GM18498 (cell line): ENCODE measurements at regions not wholly inside any gene's neighbourhood (a gene's known extent, or its start where the extent isn't known, plus 50 kb on each side); places are given as distances from the start of the nearest gene placed in this dataset.

ENCODE experiments used
- ATAC-seq: cut with Tn5 transposase; IDR thresholded peaks from one replicate; pipeline ENCODE4 v1.9.1; 2021; ENCODE audit warnings: mild to moderate bottlenecking, moderate library complexity; ENCODE audit not compliant: unreplicated experiment

GRCh38 chr10:118472415-118473304, 122.8 kb downstream of the PRLHR start:
- ATAC-seq: no peak

DNA sequence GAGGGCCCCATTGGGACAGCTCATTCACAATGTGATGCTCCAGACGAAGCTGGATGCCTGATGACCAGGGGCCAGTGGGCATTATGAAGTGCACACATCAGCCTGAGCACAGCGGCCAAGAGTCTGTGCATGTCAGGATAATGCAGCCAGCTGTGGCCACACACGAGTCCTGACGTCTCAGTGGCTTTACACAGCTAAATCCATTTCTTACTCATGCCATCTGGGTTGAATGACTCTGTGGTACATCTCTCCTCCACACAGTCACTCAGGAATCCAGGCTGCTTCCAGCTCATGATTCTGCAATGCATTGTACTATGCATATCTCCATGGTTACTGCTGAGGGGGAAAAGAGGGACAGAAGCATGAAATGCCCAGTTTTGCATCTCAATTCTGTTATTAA, 123.6 kb downstream of the PRLHR start:
- ATAC-seq: no peak

DNA sequence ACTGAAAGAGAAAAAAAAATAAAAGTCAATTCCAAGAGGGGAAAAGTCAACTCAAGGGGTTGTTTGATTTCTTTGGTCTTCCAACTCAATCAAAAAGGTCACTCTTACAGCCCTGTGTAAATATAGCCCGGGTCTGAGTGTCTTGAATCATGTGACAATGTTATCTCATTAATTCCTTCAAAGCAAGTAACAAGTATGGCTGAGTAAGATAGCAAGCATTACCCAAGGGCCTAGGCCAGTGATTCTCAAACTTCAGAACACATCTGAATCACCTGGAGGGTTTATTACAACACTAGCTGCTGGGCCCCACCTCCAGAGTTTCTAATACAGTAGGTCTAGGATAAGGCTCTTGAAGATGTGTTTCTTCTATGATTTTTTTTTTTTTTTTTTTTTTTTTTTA, 125.0 kb downstream of the PRLHR start:
- ATAC-seq: no peak

GRCh38 chr10:118467200-118467599, 125.1 kb upstream of the FAM204A start:
- no peak for ATAC-seq

DNA sequence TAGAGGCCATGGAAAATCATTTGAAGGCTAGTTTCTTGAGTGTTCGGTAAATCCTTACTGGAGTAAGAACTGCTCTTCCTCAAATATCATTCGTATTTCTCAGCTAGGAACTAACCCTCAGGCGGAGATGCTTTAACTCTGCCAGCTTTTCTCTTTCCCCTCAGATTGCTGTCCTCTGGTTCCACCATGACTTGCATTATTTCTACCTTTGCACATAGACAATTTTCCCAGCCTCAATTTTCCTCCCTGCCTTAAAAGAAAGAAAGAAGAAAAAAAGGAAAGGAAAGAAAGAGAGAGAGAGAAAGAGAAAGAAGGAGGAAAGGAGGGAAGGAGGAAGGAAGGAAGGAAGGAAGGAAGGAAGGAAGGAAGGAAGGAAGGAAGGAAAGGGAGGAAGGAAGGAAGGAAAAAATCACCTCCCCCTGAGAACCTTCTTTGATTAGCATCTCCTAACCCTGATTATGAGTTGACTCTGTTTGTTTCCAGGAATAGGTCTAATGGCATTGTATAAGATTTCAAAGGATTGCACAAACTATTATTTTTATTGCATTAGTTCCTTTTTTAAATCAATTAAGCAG, 123.3 kb upstream of the FAM204A start:
- no peak for ATAC-seq

- no peak for ATAC-seq
Observed at GRCh38 chr10:118463740-118464139, 121.6 kb upstream of the FAM204A start.

DNA sequence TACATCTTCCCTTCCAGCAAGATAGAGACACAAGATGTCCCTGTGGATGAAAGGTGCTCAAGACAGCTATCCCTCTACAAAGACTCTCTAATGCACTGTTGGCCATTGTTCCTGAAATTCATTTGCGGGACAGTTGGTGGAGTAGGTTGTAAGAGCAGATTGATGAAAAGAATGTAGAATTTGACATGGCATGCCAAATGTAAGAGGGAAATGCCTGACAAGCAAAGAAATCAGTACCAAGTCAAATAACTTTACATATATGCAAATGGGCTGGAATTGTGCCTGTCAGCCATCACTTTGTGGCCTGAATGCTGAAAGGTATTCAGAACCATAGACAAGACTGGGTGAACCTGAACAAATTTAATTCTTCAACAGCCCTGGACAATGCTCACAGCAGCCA, 120.3 kb upstream of the FAM204A start:
- ATAC-seq: no peak

DNA sequence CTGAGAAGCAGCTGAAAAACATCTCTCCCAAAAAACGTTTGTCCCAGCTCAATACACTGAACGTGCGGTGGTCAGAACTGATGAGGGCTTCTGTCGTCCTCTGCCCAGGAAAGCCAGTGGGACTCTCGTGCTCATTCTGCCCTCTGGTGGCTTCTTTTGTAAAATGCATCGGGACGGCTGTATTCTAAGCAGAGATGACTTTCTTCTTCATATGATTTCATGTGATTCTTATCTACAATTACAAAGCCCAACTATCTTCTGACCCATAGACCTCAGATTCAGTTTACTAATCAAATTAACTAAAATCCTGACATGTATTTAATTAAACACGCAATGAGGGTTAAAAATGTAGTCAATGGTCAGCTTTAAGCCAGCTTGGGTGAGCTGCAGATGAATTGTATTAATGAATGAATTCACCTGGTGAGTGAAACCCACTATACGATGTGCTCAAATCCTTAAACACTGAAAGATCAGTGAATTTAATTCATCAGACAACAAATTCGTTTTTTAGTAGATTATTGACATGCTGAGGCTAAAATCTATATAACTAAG, 117.6 kb upstream of the FAM204A start:
- ATAC-seq: peak; percentile 82

GRCh38 chr10:118458957-118459641, 117.0 kb upstream of the FAM204A start:
- ATAC-seq: no peak

DNA sequence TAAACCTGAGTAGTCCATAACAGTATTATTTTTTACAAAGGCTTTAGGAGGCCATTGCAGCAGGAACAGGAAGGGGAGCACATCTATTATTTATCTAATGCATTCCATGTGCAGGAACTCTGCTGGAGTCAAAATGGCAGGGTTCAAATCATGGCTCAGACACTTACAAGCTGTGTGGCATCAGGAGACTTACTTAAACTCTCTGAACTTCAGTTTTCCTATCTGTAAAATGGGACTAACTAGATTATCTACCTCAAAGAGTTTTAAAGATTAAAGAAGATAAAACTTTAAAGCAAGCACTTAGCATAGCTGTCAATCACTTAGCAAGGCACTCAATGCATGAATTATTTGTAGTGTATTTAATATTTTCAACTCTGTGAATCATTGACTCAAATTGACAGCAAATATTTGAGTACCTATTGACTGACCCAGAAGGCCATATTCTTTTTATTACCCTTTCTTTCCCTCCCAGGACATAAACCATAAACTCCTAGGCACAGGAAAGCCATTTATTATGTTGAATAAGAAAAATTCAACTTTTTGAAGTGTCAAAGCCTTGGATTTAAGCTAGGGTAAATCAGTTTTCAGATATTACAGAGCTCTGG, 115.8 kb upstream of the FAM204A start:
- no peak for ATAC-seq

GRCh38 chr10:118455181-118455695, 113.1 kb upstream of the FAM204A start:
- no peak for ATAC-seq

GRCh38 chr10:118454211-118454610, 112.1 kb upstream of the FAM204A start:
- ATAC-seq: no peak

DNA sequence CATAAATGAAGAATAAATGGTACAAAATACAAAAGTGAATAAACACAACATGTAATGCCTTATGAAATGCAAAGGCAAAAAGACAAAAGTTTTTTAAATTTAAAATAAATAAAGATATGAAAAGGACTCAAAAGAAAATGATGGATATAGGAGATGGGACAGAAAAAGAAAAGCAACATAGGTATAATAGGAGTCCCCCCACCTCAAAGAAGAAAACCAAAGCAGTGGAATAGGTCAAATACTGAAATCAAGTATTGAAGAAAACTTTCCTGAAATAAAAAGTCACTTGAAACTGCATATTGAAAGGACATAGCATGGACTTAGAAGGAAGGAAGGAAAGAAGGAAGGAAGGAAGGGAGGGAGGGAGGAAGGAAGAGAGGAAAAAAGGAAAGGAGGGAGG, 110.0 kb upstream of the FAM204A start:
- ATAC-seq: no peak

DNA sequence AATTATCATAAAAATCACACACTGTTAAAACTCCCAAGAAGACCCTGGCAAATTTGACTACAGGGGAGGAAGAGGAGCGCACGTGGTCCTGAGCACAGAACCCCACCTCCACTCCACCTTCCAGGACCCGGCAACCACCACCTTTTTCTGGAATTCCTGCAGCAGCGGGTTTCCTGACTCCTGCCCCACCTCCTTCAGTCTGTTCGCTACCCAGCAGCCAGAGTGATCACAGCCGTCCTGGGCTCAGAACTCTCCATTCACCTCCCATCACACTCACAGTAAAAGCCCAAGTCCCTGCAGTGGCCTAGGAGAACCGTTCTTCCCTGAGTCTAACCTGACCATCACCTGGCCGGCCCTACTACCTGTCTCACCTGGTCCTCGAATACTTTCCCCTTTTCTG, 107.4 kb upstream of the FAM204A start:
- ATAC-seq: no peak

DNA sequence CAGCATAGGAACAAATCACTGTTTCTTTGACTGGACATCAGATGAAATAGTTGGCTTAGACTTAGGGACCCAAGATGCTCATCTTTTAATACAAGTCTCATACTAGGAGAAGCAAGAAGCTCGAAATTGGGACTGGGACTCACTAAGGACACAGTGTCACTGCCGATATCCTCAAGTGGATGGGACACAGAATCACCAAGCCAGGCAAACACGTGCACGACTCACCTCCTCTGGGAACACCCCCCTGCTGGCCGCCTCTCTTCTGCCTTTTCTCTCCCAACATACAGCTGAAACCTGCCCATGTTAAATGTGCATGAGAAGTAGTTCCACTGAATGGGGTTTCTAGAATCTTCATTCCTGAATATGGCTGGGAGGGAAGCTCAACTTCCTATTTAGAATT, 106.6 kb upstream of the FAM204A start:
- ATAC-seq: no peak

DNA sequence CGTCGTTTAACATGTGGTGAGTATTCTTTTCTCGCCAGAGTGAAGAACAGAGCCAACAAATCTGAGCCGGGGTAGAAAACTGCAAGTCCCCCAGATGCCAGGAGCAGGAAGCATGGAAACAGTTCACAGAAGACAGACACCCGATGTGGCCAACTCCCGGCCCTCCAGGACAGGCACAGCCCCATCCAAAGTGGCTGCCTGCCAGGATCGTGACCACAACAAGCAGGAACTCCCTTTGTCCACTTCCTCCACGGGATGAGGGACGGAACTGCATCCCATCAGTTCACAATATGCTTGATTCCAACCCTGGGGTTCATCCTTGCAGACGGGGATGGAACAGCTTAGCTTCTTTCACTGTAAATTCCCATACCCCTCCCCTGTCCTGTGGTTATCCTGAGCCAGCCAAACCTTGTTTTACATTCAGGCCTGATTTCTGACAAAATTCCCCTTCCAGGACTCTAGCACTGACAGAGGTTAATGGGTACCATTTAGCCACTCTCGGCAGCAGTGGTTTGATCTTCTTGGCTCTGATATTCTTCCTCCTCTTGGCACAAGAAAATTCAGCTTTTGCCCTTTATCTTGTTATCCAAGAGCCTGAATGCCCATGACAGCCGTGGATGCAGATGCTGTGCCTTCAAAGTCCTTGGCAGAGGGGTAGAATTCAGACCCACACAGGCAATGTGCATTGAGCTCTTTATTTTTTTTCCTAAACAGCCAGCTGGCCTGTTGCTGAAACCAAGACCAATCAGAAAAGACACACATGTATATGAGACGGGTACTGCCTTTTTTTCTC, 105.5 kb upstream of the FAM204A start:
- no peak for ATAC-seq

GRCh38 chr10:118445535-118445934, 103.4 kb upstream of the FAM204A start:
- ATAC-seq: no peak

GRCh38 chr10:118444069-118444468, 101.9 kb upstream of the FAM204A start:
- no peak for ATAC-seq

DNA sequence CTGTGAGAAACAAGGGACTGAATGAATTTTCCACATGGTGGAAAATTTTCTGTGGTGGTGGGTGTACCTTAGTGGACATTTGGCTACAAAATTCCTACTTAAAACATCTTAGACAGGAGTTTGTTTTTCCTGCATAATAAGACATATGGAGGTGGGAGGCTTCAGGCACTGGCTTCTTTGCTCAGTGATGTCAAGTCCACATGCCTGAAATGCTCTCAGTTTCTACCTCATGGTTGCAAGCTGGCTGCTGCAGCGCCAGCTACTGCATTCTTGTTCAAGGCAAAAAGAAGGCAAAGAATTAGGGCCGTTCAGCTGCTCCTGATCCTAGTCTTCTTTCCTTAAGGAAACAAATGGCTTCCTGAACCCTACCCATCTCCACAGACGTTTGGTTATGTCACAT, 99.9 kb upstream of the FAM204A start:
- no peak for ATAC-seq

GRCh38 chr10:118439824-118440223, 97.7 kb upstream of the FAM204A start:
- ATAC-seq: no peak
